Smooth muscle cell (in vitro differentiated cells): ENCODE measurements at regions not wholly inside any gene's neighbourhood (a gene's known extent, or its start where the extent isn't known, plus 50 kb on each side); places are given as distances from the start of the nearest gene placed in this dataset.

Experiments
- DNase-seq: peaks from one replicate; lab custom pipeline; 2025; ENCODE audit not compliant: unreplicated experiment; lab: John Stamatoyannopoulos, UW
- H2AFZ ChIP-seq: fragments of 200-600 bp; sonication (generic); 2 replicates; pipeline ENCODE4 v1.6.0; 2016; ENCODE audit warnings: antibody characterized with exemption, low read depth, mild to moderate bottlenecking
- H3F3A ChIP-seq: fragments of 200-600 bp; sonication (generic); 2 replicates; pipeline ENCODE4 v1.6.0; 2017; ENCODE audit warnings: antibody characterized with exemption, low read depth
- H3K27ac ChIP-seq: fragments of 200-600 bp; sonication (generic); 2 replicates; pipeline ENCODE4 v1.5.1; 2016; ENCODE audit warnings: low read depth, mild to moderate bottlenecking
- H3K27me3 ChIP-seq: fragments of 200-600 bp; sonication (generic); 2 replicates; pipeline ENCODE4 v1.6.1; 2016; ENCODE audit warnings: low read depth, mild to moderate bottlenecking
- H3K36me3 ChIP-seq: fragments of 200-600 bp; sonication (generic); 2 replicates; pipeline ENCODE4 v1.5.1; 2016; ENCODE audit warnings: low read depth
- H3K4me1 ChIP-seq: fragments of 200-600 bp; sonication (generic); 2 replicates; pipeline ENCODE4 v1.5.1; 2016; ENCODE audit warnings: low read depth
- H3K4me2 ChIP-seq: fragments of 200-600 bp; sonication (generic); 2 replicates; pipeline ENCODE4 v1.6.0; 2016; ENCODE audit warnings: mild to moderate bottlenecking
- H3K4me3 ChIP-seq: fragments of 200-600 bp; sonication (generic); 2 replicates; pipeline ENCODE4 v1.5.1; 2016; ENCODE audit warnings: mild to moderate bottlenecking
- H3K79me2 ChIP-seq: fragments of 200-600 bp; sonication (generic); 2 replicates; pipeline ENCODE4 v1.6.0; 2016; ENCODE audit warnings: low read depth, mild to moderate bottlenecking
- H3K9ac ChIP-seq: fragments of 200-600 bp; sonication (generic); 2 replicates; pipeline ENCODE4 v1.6.0; 2016; ENCODE audit warnings: low read depth
- H3K9me3 ChIP-seq: fragments of 200-600 bp; sonication (generic); replicated peaks from 2 replicates; pipeline ENCODE4 v1.5.1; 2016; ENCODE audit warnings: low read depth
- H4K20me1 ChIP-seq: fragments of 200-600 bp; sonication (generic); 2 replicates; pipeline ENCODE4 v1.6.0; 2016; ENCODE audit warnings: low read depth
- WGBS: methylation state at CpG from one replicate; pipeline ENCODE4 v1.1.7; 2016; ENCODE audit warnings: low lambda C conversion rate; 5-methylcytosine and 5-hydroxymethylcytosine counted together
- TF ChIP-seq, protein P1 (sequence below): fragments of 200-600 bp; sonication (generic); IDR thresholded peaks from 2 replicates; pipeline ENCODE4 v1.5.1; 2017; ENCODE audit warnings: borderline replicate concordance, mild to moderate bottlenecking, antibody characterized with exemption; ENCODE audit not compliant: insufficient read depth, poor library complexity, severe bottlenecking

- Histone ChIP-seq H3K4me3 (no peak overlapping the region), H2AFZ (no peak overlapping the region), H3K79me2 (no peaks in the 10 kb centered on the region), H3K9me3 (no peaks in the 10 kb centered on the region), H3K27ac (no peak overlapping the region), H3K36me3 (no peaks in the 10 kb centered on the region), H4K20me1 (no peaks in the 10 kb centered on the region), H3K4me1 (no peaks in the 10 kb centered on the region), H3K27me3 (no peaks in the 10 kb centered on the region), H3K9ac (no peak overlapping the region), H3K4me2 (no peak overlapping the region), H3F3A (no peaks in the 10 kb centered on the region)
- DNase-seq: no peak
- 89% methylated on average over 7 of the region's 7 CpGs for WGBS
- TF ChIP-seq, protein P1, sequence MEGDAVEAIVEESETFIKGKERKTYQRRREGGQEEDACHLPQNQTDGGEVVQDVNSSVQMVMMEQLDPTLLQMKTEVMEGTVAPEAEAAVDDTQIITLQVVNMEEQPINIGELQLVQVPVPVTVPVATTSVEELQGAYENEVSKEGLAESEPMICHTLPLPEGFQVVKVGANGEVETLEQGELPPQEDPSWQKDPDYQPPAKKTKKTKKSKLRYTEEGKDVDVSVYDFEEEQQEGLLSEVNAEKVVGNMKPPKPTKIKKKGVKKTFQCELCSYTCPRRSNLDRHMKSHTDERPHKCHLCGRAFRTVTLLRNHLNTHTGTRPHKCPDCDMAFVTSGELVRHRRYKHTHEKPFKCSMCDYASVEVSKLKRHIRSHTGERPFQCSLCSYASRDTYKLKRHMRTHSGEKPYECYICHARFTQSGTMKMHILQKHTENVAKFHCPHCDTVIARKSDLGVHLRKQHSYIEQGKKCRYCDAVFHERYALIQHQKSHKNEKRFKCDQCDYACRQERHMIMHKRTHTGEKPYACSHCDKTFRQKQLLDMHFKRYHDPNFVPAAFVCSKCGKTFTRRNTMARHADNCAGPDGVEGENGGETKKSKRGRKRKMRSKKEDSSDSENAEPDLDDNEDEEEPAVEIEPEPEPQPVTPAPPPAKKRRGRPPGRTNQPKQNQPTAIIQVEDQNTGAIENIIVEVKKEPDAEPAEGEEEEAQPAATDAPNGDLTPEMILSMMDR: no peak
Observed at GRCh38 chr13:107395927-107396662, 819.2 kb downstream of the LIG4 start.

GRCh38 chr13:107392205-107392604 is 823.1 kb downstream of the LIG4 start:
- H3K9ac ChIP-seq: no peak overlapping the region
- no peak overlapping the region for H3K4me2 ChIP-seq
- H3K79me2 ChIP-seq: no peaks in the 10 kb centered on the region
- H3K27me3 ChIP-seq: no peaks in the 10 kb centered on the region
- WGBS: 3% methylated on average over 1 of the region's 1 CpG
- TF ChIP-seq, protein P1: no peak
- no peaks in the 10 kb centered on the region for H3K4me1 ChIP-seq
- H4K20me1 ChIP-seq: no peaks in the 10 kb centered on the region
- no peak overlapping the region for H2AFZ ChIP-seq
- H3K27ac ChIP-seq: no peak overlapping the region
- H3K36me3 ChIP-seq: no peaks in the 10 kb centered on the region
- H3K4me3 ChIP-seq: no peak overlapping the region
- H3F3A ChIP-seq: no peaks in the 10 kb centered on the region
- no peaks in the 10 kb centered on the region for H3K9me3 ChIP-seq
- no peak for DNase-seq

- 73% methylated on average over 2 of the region's 2 CpGs for WGBS
Observed at GRCh38 chr13:107387525-107387924, 819.6 kb upstream of the ARGLU1 start.

More at GRCh38 chr13:107387525-107387924, 819.6 kb upstream of the ARGLU1 start:
- H3K27ac ChIP-seq: no peak overlapping the region
- no peaks in the 10 kb centered on the region for H3K4me1 ChIP-seq
- TF ChIP-seq, protein P1: no peak
- H2AFZ ChIP-seq: no peak overlapping the region
- H4K20me1 ChIP-seq: no peaks in the 10 kb centered on the region
- no peak for DNase-seq
- H3K4me2 ChIP-seq: no peak overlapping the region
- no peaks in the 10 kb centered on the region for H3K9me3 ChIP-seq
- no peak overlapping the region for H3K9ac ChIP-seq
- no peak overlapping the region for H3K4me3 ChIP-seq
- H3K79me2 ChIP-seq: no peaks in the 10 kb centered on the region
- H3K27me3 ChIP-seq: peaks cover 7% of the 10 kb centered on the region
- H3F3A ChIP-seq: no peaks in the 10 kb centered on the region
- H3K36me3 ChIP-seq: no peaks in the 10 kb centered on the region
